Osteoblast (primary cell): ENCODE measurements at regions not wholly inside any gene's neighbourhood (a gene's known extent, or its start where the extent isn't known, plus 50 kb on each side); places are given as distances from the start of the nearest gene placed in this dataset.

Experiments
- DNase-seq: peaks from one replicate; pipeline ENCODE4 v3.0.0; 2011; ENCODE audit warnings: low spot score, mixed read lengths; ENCODE audit not compliant: insufficient read length; ENCODE audit errors: missing footprints
- H2AFZ ChIP-seq: 2 replicates; pipeline ENCODE4 v1.6.0; 2011; ENCODE audit warnings: mild to moderate bottlenecking, low read length
- H3K27ac ChIP-seq: 2 replicates; pipeline ENCODE4 v1.5.1; 2011; ENCODE audit warnings: mild to moderate bottlenecking, low read depth, low read length, moderate library complexity
- H3K27me3 ChIP-seq: 2 replicates; pipeline ENCODE4 v1.6.0; 2012; ENCODE audit warnings: mild to moderate bottlenecking, control low read depth, inconsistent platforms, low read length, moderate library complexity; ENCODE audit not compliant: insufficient read depth
- H3K36me3 ChIP-seq: 2 replicates; pipeline ENCODE4 v1.5.1; 2011; ENCODE audit warnings: mild to moderate bottlenecking, low read length, control low read depth, moderate library complexity; ENCODE audit not compliant: insufficient read depth
- H3K4me1 ChIP-seq: 2 replicates; pipeline ENCODE4 v1.5.1; 2011; ENCODE audit warnings: mild to moderate bottlenecking, low read length, control low read depth, moderate library complexity; ENCODE audit not compliant: insufficient read depth
- H3K4me2 ChIP-seq: 2 replicates; pipeline ENCODE4 v1.6.0; 2011; ENCODE audit warnings: mild to moderate bottlenecking, low read length; ENCODE audit not compliant: insufficient read depth
- H3K4me3 ChIP-seq: fragments of 200-600 bp; sonication (generic); 3 replicates; pipeline ENCODE4 v1.5.1; 2012; ENCODE audit warnings: mild to moderate bottlenecking, low read length, inconsistent platforms; ENCODE audit not compliant: insufficient read depth
- H3K79me2 ChIP-seq: 2 replicates; pipeline ENCODE4 v1.6.0; 2012; ENCODE audit warnings: mild to moderate bottlenecking, low read length, control low read depth, inconsistent platforms; ENCODE audit not compliant: insufficient read depth
- H3K9me3 ChIP-seq: 2 replicates; pipeline ENCODE4 v1.5.1; 2011; ENCODE audit warnings: low read depth, low read length, control low read depth
- H4K20me1 ChIP-seq: 2 replicates; pipeline ENCODE4 v1.6.0; 2012; ENCODE audit warnings: mild to moderate bottlenecking, low read length, control low read depth; ENCODE audit not compliant: insufficient read depth
- TF ChIP-seq, protein P1 (sequence below): IDR thresholded peaks from 2 replicates; pipeline ENCODE4 v1.5.1; 2011; ENCODE audit warnings: mild to moderate bottlenecking, low read depth, low read length, moderate library complexity; ENCODE audit errors: extremely low read depth

DNA sequence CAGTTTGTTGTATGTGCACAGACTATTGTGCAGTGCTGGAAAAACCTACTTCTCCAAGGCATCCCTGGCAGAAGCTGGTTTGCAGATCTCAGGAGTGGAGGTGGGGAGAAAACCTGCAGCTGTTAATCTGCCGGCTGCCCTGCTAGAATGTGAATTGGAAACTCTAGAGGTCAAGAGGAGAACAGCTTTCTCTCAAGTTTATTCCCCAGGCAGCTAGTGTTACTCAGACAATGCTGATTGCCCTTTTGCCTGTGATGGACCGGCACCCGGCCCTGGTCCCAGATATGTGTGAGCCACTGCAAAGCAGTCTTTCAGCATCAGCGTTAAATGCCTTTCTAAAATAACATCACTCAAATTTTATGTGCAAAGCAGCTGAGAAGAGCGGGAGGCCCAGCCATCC lies 129.7 kb upstream of the TPM1 start:
- no peak overlapping the region for H2AFZ ChIP-seq
- TF ChIP-seq, protein P1, sequence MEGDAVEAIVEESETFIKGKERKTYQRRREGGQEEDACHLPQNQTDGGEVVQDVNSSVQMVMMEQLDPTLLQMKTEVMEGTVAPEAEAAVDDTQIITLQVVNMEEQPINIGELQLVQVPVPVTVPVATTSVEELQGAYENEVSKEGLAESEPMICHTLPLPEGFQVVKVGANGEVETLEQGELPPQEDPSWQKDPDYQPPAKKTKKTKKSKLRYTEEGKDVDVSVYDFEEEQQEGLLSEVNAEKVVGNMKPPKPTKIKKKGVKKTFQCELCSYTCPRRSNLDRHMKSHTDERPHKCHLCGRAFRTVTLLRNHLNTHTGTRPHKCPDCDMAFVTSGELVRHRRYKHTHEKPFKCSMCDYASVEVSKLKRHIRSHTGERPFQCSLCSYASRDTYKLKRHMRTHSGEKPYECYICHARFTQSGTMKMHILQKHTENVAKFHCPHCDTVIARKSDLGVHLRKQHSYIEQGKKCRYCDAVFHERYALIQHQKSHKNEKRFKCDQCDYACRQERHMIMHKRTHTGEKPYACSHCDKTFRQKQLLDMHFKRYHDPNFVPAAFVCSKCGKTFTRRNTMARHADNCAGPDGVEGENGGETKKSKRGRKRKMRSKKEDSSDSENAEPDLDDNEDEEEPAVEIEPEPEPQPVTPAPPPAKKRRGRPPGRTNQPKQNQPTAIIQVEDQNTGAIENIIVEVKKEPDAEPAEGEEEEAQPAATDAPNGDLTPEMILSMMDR, result peak; percentile 23
- no peaks in the 10 kb centered on the region for H3K9me3 ChIP-seq
- H3K79me2 ChIP-seq, result no peaks in the 10 kb centered on the region
- H4K20me1 ChIP-seq, result no peaks in the 10 kb centered on the region
- DNase-seq, result peak; percentile 51
- no peak overlapping the region for H3K4me2 ChIP-seq
- peaks cover 7% of the 10 kb centered on the region for H3K4me1 ChIP-seq
- H3K27ac ChIP-seq, result no peak overlapping the region
- no peaks in the 10 kb centered on the region for H3K27me3 ChIP-seq
- H3K36me3 ChIP-seq, result no peaks in the 10 kb centered on the region
- H3K4me3 ChIP-seq, result no peak overlapping the region

DNA sequence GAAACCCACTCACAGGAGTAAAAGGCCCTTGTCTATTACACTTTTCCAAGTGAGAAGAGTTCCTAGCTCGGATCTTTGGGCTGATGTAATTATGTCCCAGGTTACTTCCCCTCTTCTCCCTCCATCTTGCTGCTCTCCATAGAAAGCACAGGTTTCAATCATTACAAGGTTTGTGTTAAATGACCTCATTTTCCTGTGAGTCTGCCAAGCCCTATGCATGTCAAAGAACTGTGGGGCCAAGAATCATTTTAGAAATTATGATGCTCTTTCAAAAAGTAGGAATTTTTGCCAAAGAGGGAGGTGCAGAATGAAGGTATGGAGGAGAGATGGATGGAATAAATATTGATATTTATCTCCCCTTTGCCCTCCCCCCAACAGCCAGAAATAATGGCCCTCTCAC lies 129.3 kb upstream of the TPM1 start:
- H3K4me3 ChIP-seq, result no peak overlapping the region
- DNase-seq, result no peak
- no peaks in the 10 kb centered on the region for H3K36me3 ChIP-seq
- H4K20me1 ChIP-seq, result no peaks in the 10 kb centered on the region
- no peak overlapping the region for H2AFZ ChIP-seq
- peaks cover 7% of the 10 kb centered on the region for H3K4me1 ChIP-seq
- H3K79me2 ChIP-seq, result no peaks in the 10 kb centered on the region
- H3K9me3 ChIP-seq, result no peaks in the 10 kb centered on the region
- H3K27me3 ChIP-seq, result no peaks in the 10 kb centered on the region
- no peak overlapping the region for H3K27ac ChIP-seq
- H3K4me2 ChIP-seq, result no peak overlapping the region
- TF ChIP-seq, protein P1, result no peak

DNA sequence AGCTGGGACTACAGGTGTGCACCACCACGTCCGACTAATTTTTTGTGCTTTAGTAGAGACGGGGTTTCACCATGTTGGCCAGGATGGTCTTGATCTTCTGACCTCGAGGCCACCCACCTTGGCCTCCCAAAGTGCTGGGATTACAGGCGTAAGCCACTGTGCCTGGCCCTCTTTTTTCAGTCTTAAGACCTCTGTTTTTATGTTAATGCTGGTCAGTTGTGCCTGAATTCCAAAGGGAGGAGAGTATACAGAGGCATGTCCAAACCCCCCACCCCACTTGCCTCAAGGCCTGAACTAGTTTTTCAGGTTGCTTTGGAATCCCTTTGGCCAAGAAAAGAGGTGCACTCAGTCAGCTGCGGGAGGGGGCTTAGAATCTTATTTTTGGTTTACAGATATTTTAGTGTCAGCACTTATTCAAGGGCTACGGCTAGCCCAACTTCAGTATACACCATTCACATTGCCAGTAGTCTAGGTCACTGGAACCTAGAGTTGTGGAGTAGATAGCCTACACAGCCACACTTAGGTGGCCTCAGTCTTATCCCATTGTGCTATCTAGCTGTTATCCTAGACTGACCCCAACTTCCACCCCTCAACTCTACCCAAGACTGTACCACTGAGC lies 128.0 kb upstream of the TPM1 start:
- no peaks in the 10 kb centered on the region for H3K79me2 ChIP-seq
- no peak overlapping the region for H2AFZ ChIP-seq
- H3K9me3 ChIP-seq, result no peaks in the 10 kb centered on the region
- no peak overlapping the region for H3K4me2 ChIP-seq
- peak; percentile 5 for DNase-seq
- H3K4me1 ChIP-seq, result peaks cover 7% of the 10 kb centered on the region
- H4K20me1 ChIP-seq, result no peaks in the 10 kb centered on the region
- TF ChIP-seq, protein P1, result no peak
- no peaks in the 10 kb centered on the region for H3K36me3 ChIP-seq
- no peak overlapping the region for H3K4me3 ChIP-seq
- H3K27ac ChIP-seq, result no peak overlapping the region
- H3K27me3 ChIP-seq, result no peaks in the 10 kb centered on the region

DNA sequence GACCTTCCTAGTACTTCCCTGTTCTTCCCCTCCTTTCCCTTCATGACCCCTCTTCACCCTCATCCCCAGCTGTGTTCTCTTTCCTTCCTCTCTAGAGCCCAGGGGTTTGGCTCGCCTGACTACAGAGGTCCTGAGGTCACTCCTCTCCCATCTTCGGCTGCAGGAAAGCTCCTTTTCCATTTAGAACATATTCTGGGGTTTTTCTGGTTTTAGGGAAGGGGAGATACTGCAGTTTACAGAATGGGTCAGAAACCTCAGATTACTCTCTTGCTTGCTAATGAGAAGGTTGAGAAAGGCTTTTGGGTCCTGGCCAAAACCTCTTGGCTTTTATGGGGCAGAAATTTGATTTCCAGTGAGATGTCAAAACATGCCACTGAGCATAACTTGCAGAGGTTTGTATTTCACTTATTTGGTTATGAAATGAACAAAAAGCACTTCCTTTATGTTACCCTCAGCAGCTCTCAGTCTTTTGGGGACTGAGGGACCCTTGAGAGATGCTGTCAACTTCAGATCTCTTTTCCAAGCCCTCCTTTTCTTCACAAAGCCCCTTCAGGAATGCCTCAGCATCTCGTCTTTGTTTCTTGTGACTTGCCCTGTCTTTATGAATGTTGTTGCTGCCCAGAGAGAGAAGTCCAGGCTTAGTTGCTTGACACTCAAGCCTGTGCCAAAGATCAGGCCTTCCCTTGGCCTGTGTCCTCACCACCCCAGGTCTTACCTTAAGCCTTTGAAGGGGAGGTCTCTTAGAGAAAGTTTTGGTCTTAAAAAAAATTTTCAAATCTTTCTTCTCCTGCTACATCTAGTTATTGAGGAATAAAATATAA lies 121.7 kb upstream of the TPM1 start:
- H3K4me3 ChIP-seq, result no peak overlapping the region
- TF ChIP-seq, protein P1, result no peak
- H3K27me3 ChIP-seq, result no peaks in the 10 kb centered on the region
- DNase-seq, result peak; percentile 15
- H3K9me3 ChIP-seq, result no peaks in the 10 kb centered on the region
- peak overlapping the region; percentile 26 for H3K4me2 ChIP-seq
- H3K4me1 ChIP-seq, result peaks cover 14% of the 10 kb centered on the region
- H3K79me2 ChIP-seq, result no peaks in the 10 kb centered on the region
- H4K20me1 ChIP-seq, result no peaks in the 10 kb centered on the region
- no peaks in the 10 kb centered on the region for H3K36me3 ChIP-seq
- H3K27ac ChIP-seq, result peak overlapping the region; percentile 27
- H2AFZ ChIP-seq, result peak overlapping the region; percentile 66
